GM12892 (cell line): ENCODE measurements at regions not wholly inside any gene's neighbourhood (a gene's known extent, or its start where the extent isn't known, plus 50 kb on each side); places are given as distances from the start of the nearest gene placed in this dataset.

Experiments
- POLR2AphosphoS5 ChIP-seq: IDR thresholded peaks from 2 replicates; pipeline ENCODE4 v1.6.1; 2011; ENCODE audit warnings: low read depth, low read length, control low read depth
- TAF1 ChIP-seq: IDR thresholded peaks from 2 replicates; pipeline ENCODE4 v1.6.1; 2011; ENCODE audit warnings: low read depth, mild to moderate bottlenecking, control low read depth, low read length, borderline replicate concordance

GRCh38 chr14:36423430-36423829 is 96.6 kb downstream of the NKX2-1 start:
- TF ChIP-seq TAF1 (no peak), POLR2AphosphoS5 (no peak)
